ENCODE measurements at regions not wholly inside any gene's neighbourhood (a gene's known extent, or its start where the extent isn't known, plus 50 kb on each side); places are given as distances from the start of the nearest gene placed in this dataset.
A peak's percentile ranks its signal among the peaks of the same experiment; 100 is the strongest.

DNA sequence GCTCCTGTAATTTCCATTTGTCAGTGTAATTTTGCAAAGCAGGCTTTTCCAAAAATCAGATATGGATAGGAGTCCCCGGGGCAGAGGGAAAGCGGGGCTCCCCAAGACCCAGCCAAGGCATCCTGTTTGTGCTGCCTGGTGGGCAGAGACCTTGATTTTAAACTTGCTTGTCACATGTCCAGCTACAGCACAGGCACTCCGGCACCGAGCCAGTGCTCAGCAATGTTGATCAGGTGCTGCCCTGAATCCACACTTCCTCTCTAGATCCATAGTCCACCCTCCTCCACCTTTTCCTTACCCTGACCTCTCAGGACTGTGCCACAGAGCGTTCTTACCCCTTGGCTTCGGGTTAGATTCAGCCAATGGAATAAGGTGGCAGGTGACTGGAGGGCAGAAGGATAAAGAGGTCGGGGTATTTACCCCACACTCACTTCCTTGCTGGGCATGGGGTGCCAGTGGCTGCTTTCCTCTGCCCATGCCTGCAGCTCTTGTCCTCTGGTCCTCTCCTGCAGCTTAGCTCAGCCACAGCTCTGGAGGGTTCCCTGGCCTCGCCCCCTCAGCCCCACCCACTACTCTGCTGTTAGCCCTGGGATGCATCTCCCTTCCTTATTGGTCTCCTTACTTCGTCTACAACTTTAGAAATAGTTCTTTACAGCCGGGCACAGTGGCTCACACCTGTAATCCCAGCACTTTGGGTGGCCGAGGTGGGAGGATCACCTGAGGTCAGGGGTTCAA, 80.1 kb downstream of the IRF2BPL start:
- no peak for DNase-seq

DNA sequence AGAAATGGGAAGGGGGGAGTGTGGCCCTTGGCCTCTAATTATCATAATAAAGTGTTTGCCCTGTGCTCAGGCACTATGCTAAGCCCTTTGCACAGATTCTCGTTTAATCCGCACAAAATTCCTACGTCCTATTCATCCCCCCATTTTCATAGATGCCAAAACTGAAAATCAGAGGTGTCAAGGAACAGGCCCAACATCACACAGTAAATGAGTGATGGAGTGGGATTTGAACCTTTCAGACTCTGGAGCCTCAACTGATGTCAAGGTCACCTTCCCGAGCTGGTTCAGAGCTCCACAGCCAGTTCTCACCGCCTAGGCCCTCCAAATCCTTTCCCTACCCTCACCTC, 80.7 kb downstream of the IRF2BPL start:
- DNase-seq = no peak

GRCh38 chr14:76947078-76947837, 81.2 kb downstream of the IRF2BPL start:
- peak; percentile 97 for DNase-seq

- DNase-seq = no peak
Measured at GRCh38 chr14:76946753-76947077, 81.8 kb downstream of the IRF2BPL start.

DNA sequence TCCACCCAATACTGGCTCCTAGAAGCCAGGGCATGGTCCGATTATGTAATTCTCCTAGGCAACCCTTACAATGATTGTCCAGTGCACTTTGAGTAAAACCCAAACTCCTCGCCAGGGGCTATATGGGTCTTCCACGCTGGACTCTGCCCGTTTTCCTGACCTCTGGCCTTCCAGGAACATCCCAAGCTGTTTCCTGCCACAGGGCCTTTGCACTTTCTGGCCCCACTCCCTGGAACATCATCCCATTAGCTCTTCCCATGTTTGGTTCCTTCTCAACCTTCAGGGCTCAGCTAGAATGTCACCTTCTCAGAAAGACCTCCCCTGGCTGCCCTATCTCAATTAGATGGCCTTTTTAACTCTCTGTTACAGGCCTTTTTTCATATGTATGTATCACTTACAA, 85.4 kb downstream of the IRF2BPL start:
- DNase-seq = no peak

- DNase-seq = peak; percentile 22
Measured at GRCh38 chr14:76941946-76942805, 86.3 kb downstream of the IRF2BPL start.

DNA sequence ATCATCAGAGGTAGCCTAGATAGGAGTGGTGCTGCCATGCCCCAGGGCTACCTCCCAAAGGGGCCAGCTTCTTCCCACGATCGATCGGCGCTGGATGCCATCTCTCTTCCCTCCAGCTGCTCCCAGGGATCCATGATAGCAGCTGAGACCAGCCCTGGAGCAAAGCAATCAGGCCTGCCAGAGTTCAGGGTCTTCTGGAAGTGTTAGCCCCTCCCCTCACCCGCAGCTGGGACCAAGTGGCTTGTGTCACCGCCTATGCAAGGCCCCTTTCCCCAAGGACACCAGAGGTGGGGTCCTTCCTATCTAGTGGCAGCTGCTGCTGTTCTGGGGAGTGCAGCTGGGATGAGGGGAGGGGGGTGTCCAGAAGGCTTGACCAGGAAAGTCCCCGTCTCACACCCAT, 87.0 kb downstream of the IRF2BPL start:
- peak; percentile 23 for DNase-seq

DNA sequence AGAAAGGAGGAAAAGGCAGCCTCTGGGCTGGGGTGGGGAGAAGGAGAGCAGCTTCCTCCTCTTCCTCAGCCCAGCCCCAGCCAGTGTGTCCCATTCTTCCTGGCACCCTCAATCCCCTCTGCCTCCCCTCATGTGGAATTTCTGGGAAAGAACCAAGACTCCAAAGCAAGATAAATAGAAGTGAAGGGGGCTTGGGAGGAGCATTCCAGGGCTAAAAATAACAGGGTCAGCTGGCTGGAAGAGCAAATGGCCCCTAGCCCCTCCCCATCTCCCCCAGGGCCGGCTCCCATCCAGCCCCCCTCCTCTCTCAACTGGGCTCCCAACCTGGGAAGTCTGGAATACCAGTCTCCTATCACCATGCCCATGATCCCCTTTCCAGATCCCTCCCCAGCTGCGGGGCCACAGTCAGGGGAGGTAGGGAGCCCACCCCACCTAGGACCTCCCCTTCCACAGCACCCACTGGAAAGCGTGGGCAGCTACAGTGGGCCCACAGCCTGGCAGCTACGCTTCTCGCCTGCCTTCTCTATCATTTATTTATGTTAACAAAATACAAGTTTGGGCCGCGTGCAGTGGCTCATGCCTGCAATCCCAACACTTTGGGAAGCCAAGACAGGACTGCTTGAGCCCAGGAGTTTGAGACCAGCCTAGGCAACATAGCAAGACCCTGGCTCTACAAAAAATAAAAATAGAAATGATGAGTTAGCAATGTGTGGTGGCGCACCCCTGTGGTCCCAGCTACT, 88.3 kb downstream of the IRF2BPL start:
- DNase-seq = no peak

DNA sequence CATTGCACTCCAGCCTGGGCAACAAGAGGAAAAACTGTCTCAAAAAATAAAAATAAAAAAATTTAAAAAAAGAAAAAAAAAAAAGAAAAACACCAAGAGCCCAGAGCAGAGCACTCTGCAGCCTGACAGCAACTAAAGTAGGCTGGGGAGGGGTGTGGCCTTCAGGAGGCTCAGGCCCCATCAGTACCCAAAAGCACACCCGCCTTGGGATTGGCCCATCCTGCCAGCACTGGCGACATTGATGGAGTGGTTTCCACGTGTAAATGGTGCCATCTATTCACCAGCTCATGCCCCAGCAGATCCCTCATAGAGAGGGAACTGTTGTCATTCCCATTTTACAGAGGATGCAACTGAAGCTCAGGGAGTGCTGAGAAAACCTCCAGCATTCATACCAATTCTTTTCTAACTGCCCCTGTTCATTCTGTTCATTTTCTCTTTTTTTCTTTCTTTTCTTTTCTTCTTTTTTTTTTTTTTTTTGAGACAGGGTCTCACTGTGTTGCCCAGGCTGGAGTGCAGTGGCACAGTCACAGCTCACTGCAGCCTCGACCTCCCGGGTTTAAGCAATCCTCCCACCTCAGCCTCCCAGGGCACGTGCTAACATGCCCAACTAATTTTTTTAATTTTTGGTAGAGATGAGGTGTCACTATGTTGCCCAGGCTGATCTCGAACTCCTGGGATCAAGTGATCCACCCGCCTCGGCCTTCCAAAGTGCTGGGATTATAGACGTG, 89.3 kb downstream of the IRF2BPL start:
- no peak for DNase-seq

DNA sequence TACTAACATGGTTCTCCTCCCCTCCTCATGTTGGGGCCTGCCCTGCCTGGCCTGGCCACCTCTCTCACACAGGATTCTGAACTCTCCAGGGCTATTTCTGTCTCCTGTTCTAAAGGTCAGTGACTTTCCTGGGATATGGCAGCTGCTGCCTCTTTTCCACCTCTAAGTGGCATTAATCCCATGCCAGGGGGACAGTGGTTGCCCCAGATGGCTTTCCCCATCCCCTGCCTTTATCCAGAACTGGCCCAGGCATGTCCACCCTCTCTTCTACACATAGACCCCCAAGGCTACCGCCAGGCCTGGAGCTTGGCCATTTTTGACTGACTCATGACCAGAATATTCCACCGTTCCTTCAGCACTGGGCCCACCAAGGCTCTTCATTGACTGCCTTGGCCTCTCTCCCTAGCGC, 90.4 kb downstream of the IRF2BPL start:
- DNase-seq = no peak

DNA sequence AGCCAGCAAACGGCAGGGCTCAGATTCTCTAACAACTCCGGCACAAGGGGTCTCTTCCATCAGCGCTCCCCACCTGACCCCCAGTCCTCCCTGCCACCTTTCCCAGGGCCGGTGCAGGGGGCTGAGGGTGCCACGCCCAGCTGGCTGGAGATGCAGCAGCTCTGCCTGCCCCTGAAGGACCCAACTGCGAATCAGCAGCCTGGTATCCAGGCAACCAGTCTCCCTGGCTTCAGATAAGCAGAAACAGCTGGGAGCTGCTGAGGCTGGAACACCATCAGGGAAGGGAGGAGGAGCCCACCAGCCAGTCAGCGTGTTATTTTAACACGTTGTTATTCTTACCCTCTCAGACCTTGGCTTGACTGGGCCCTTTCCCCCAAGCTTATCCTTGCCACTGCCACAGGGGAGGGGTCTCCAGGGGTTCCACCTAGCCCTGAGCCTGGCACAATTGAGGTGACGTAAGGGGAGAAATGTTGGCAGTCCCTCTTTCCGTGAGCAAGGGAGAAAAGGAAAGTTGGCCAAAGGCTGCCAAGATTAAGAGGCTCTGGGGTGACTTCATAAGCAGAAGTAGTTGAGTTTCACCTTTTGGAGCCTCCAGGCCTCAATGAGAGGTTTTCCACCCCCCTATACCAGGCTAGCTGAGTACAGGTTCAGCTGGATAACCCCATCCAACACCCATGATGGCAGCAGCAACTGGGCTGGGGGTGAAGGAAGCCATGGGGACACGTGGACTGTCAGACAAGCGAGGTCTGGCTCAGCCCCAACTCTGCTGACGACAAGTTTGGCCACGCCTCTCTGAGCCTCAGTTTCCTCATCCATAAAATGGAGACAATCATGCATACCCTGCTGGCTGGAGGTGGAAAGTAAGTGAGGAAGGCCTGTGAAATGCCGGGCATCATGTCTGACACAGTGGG, 91.1 kb downstream of the IRF2BPL start:
- peak; percentile 86 for DNase-seq

GRCh38 chr14:76936483-76936882, 92.0 kb downstream of the IRF2BPL start:
- DNase-seq = no peak

DNA sequence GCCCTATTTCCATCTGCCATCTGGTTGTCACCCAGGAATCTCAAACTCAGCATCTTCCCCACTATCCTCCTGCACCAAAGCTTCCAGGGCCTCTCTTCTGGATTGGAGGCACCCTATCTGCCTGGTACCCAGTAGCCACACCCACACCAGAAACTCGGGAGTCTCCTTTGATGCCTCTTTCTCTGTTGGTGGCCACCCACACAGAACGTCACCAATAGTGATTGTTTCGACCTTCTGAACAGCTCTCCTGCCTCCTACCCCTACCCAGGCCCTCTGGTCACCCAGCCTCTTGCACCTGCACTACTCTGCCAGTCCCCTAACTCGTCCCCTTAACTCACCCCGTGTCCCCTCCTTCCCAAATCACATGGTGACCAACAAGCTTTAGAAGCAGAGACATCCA, 95.0 kb downstream of the IRF2BPL start:
- DNase-seq = no peak

- DNase-seq = no peak
Measured at GRCh38 chr14:76931631-76932402, 96.7 kb downstream of the IRF2BPL start.

GRCh38 chr14:76930549-76930948, 98.0 kb downstream of the IRF2BPL start:
- no peak for DNase-seq

- DNase-seq = peak; percentile 83
Measured at GRCh38 chr14:76929927-76930326, 98.6 kb downstream of the IRF2BPL start.

DNA sequence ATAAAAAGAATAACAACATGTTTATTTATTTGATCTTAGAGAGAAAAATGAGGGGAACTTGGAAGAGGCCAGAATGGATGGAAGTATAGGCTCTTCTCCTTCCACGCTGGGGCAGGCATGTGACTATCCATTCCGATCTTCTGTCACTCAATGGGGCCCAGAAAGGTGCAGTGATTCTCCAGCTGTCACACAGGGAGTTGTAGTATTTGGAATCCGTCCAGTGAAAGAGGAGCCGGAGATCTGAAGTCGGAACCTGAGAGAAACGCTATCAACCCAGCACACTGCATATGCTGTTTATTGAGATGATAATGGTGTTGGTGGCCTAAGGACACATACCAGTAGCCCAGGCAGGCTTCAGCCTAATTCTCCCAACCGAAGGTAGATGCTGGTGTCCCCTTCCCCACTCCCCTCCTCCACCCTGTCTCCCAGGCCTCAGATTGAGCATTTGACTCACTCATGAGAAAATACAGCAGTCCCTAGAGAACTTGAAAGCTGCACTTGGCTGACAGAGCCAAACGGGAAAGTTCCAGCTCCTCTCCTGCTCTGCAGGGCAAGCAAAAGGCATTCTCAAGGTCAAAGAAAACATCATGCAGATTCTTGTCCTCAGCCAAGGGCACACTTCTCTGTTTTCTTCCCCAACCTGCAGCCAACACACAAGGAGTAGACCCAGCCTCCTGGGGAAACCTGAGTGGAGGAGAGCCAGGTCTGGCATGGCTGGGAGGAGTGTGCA, 100.4 kb downstream of the IRF2BPL start:
- no peak for DNase-seq

- DNase-seq = peak; percentile 62
Measured at GRCh38 chr14:76926521-76927251, 100.5 kb downstream of the LRRC74A start.

DNA sequence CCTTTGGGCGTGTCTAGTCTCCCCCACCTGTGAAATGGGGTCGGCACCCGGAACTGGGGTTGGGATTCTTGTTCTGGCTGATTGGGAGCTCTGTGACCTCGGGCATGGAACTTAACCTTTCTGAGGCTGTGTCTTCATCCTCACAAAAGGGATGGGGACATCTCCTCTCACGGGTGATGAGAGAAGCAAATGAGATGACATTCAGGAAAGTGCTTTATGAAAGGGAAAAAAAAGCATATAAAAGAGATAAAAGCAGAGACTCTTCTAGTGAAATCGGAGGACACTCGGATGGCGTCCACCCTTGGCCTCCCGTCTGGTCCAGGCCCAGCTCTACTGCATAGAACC, 98.9 kb downstream of the LRRC74A start:
- no peak for DNase-seq
